DMS53 (cell line): ENCODE measurements at regions not wholly inside any gene's neighbourhood (a gene's known extent, or its start where the extent isn't known, plus 50 kb on each side); places are given as distances from the start of the nearest gene placed in this dataset.

Source experiments
- DNase-seq: peaks from one replicate; lab custom pipeline; 2025; lab: John Stamatoyannopoulos, UW

GRCh38 chr11:104254347-104254746 lies 90.4 kb upstream of the PDGFD start:
- DNase-seq: peak; percentile 88

- no peak for DNase-seq
Measured at GRCh38 chr11:104246590-104246989, 82.6 kb upstream of the PDGFD start.

GRCh38 chr11:104238916-104239315 lies 75.0 kb upstream of the PDGFD start:
- DNase-seq: no peak

DNA sequence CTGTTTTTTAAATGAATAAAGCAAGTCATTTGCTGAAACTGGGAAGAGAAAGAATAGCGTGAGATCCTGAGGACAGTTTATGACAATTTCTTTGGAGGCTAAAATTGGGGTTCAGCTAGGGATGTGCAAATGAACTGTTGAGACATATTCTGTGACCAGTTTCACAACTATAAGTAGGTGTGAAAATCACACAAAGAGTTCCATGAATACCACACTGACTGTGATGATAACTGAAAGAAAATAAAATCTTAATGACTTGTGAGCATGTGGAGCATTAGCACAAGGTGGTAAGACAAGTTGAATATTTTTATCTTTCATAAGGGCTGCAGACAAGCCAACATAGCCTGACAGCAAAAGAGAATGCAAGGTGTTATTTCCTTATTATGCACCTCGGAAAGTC lies 61.1 kb upstream of the PDGFD start:
- no peak for DNase-seq

DNA sequence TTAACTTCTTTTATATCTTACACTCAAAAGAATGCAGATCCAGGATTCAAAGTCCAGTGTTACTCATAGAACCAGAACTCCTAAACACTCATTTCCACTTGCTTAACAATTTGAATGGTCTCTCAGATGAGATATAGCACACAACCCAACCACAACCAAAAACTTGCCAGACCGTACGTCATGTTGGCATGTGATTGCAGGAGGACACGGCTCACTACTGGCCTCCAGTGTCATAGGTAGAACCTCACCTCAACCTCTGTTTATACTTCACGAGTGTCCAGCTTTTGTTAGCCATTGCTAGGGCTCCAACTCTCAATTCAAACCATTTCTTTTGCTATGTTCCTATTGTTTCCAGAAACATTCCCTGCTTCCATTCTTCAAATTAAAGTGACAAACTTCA lies 58.5 kb upstream of the PDGFD start:
- DNase-seq: peak; percentile 47

DNA sequence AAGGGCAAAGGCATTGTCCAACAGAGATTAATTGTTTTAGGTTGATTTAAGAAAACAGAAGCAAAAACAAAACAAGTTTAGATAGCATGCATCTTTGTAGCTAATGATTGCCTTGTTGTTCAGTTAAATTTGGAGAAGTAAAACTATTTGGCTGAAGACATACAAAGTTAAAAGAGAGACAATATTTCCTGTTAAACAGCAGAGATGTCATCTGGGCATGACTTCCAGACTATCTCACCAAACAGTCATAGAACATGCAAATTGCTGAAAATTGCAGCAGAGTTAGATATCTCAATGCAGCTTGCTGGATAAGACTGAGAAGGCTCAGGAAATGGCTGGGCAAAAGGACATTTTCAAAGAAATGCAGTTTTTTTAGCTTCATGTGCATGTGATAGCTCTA lies 57.5 kb upstream of the PDGFD start:
- no peak for DNase-seq

- DNase-seq: no peak
Measured at GRCh38 chr11:104219096-104219495, 55.1 kb upstream of the PDGFD start.

DNA sequence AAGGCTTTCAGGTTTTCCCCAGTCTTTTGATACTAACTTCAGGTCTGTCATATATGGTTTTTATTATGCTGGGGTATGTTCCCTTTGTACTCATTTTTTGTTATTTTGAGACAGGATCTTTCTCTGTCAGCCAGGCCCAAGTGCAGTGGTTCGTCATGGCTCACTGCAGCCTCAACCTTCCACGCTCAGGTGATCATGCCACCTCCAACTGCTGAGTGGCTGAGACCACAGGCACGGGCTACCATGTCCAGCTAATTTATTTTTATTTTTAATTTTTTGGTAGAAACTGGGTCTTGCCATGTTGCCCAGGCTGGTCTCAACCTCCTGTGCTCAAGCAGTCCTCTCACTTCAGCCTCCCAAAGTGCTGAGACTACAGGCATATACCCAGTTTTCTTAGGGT lies 50.6 kb upstream of the PDGFD start:
- no peak for DNase-seq
